Heart left ventricle (tissue), 13 donors: ENCODE measurements at regions not wholly inside any gene's neighbourhood (a gene's known extent, or its start where the extent isn't known, plus 50 kb on each side); places are given as distances from the start of the nearest gene placed in this dataset.
"Not testable (repeated sequence)": the region's sequence is repeated elsewhere in the genome, so short reads cannot be mapped to it uniquely, and the experiment has no call there.

Experiments
- CTCF ChIP-seq, 12 donors: fragments of 200-600 bp; sonication (generic) in 4 of 12; IDR thresholded peaks; one replicate each; pipeline versions ENCODE4 v1.5.0 to v1.8.0; 2018 to 2022; ENCODE audit warnings: antibody characterized with exemption in 12 of 12, mild to moderate bottlenecking in 5 of 12
- POLR2A ChIP-seq, 2 donors: fragments of 450-650 bp; IDR thresholded peaks; one replicate each; pipeline ENCODE4 v1.6.1; 2017; ENCODE audit warnings: antibody characterized with exemption in 2 of 2, mild to moderate bottlenecking in 2 of 2, moderate library complexity in 2 of 2
- donor health status: ischemic (EF 13 %, LVEDD 7.1; RV severe dilation, severe dysfunction).
- donor health status: DM: no; HTN: yes; CAD: no.
- donor health status: DM: no; HTN: no; CAD: no.
- donor health status: ischemic (EF 25% LVEDD 6.9; RV normal size, moderate dysfunction).
- donor health status: ischemic (EF 25% LVEDD 5.7; RV mildly dilated, moderate dysfunction).
- donor health status: ischemic (EF 35%, LVEDD 5.7; RV mildly dilated, moderate dysfunction).
- donor health status: nonischemic (EF 11% LVEDD 7.7; RV severe dilation, severe dysfunction).
- donor health status: DM: yes; HTN: yes; CAD: no.
- donor health status: PGD.
- donor health status: ischemic (EF 29% LVEDD 5.4; RV normal size, mild dysfunction).
- donor health status: nonischemic (EF 23%, LVEDD 6.1; RV moderate dilation, normal function).

GRCh38 chr7:14971678-14972077, 69.1 kb upstream of the DGKB start:
- TF ChIP-seq POLR2A, CTCF (IDR thresholded peaks at IDR 0.05): not testable (repeated sequence)
